GM23338 (cell line): ENCODE measurements at regions not wholly inside any gene's neighbourhood (a gene's known extent, or its start where the extent isn't known, plus 50 kb on each side); places are given as distances from the start of the nearest gene placed in this dataset.

Experiments
- ATAC-seq: fragments of 200-7000 bp; cut with Tn5 transposase; 3 replicates; pipeline ENCODE4 v1.9.1; 2020
- DNase-seq: peaks from one replicate; pipeline ENCODE4 v3.0.0-alpha.2; 2015; ENCODE audit warnings: low spot score
- H2AFZ ChIP-seq: fragments of 200-600 bp; sonication (generic); 2 replicates; pipeline ENCODE4 v1.8.0; 2016; ENCODE audit warnings: antibody characterized with exemption, mild to moderate bottlenecking, moderate library complexity
- H3F3A ChIP-seq: fragments of 200-600 bp; sonication (generic); replicated peaks from 2 replicates; pipeline ENCODE4 v1.8.0; 2017; ENCODE audit warnings: antibody characterized with exemption, mixed run types, low read depth
- H3K27ac ChIP-seq: fragments of 200-600 bp; sonication (generic); 2 replicates; pipeline ENCODE4 v1.6.1; 2016; ENCODE audit warnings: low read depth
- H3K27me3 ChIP-seq: fragments of 200-600 bp; sonication (generic); 2 replicates; pipeline ENCODE4 v1.8.0; 2016; ENCODE audit warnings: mild to moderate bottlenecking, mixed run types, moderate library complexity; ENCODE audit not compliant: insufficient read depth
- H3K36me3 ChIP-seq: fragments of 200-600 bp; sonication (generic); 2 replicates; pipeline ENCODE4 v1.8.0; 2016; ENCODE audit warnings: mild to moderate bottlenecking; ENCODE audit not compliant: insufficient read depth
- H3K4me1 ChIP-seq: fragments of 200-600 bp; sonication (generic); 2 replicates; pipeline ENCODE4 v1.8.0; 2016; ENCODE audit warnings: mild to moderate bottlenecking, moderate library complexity; ENCODE audit not compliant: insufficient read depth
- H3K4me2 ChIP-seq: fragments of 200-600 bp; sonication (generic); 2 replicates; pipeline ENCODE4 v1.7.1; 2017; ENCODE audit warnings: mixed run types
- H3K4me3 ChIP-seq: fragments of 200-600 bp; sonication (generic); 2 replicates; pipeline ENCODE4 v1.6.1; 2016; ENCODE audit warnings: mixed run types
- H3K79me2 ChIP-seq: fragments of 200-600 bp; sonication (generic); replicated peaks from 2 replicates; pipeline ENCODE4 v1.8.0; 2017; ENCODE audit warnings: mild to moderate bottlenecking; ENCODE audit not compliant: insufficient read depth
- H3K9me2 ChIP-seq: fragments of 200-600 bp; sonication (generic); 2 replicates; pipeline ENCODE4 v1.8.0; 2017; ENCODE audit not compliant: insufficient read depth
- H4K20me1 ChIP-seq: fragments of 200-600 bp; sonication (generic); replicated peaks from 2 replicates; pipeline ENCODE4 v1.8.0; 2017; ENCODE audit warnings: mild to moderate bottlenecking; ENCODE audit not compliant: insufficient read depth
- H3K27ac Mint-ChIP-seq: 2 replicates; pipeline ENCODE4 v1.8.0; 2020; ENCODE audit warnings: inconsistent platforms, mild to moderate bottlenecking, moderate library complexity, mixed read lengths
- H3K27me3 Mint-ChIP-seq: 3 replicates; pipeline ENCODE4 v1.8.0; 2022; ENCODE audit warnings: low read depth, mild to moderate bottlenecking, moderate library complexity, mixed read lengths, inconsistent platforms; ENCODE audit not compliant: insufficient read depth, poor library complexity
- H3K36me3 Mint-ChIP-seq: 3 replicates; pipeline ENCODE4 v1.8.0; 2021; ENCODE audit warnings: low read depth, mild to moderate bottlenecking, inconsistent platforms, moderate library complexity, mixed read lengths
- H3K4me1 Mint-ChIP-seq: 3 replicates; pipeline ENCODE4 v1.8.0; 2020; ENCODE audit warnings: mild to moderate bottlenecking, inconsistent platforms, mixed read lengths
- H3K4me3 Mint-ChIP-seq: 3 replicates; pipeline ENCODE4 v1.8.0; 2021; ENCODE audit warnings: moderate library complexity, mild to moderate bottlenecking, inconsistent platforms, mixed read lengths
- H3K9me3 Mint-ChIP-seq: 3 replicates; pipeline ENCODE4 v1.8.0; 2020; ENCODE audit warnings: moderate library complexity, mild to moderate bottlenecking, inconsistent platforms, mixed read lengths
- CREB1 ChIP-seq: fragments of 250-450 bp; sonication (Bioruptor Pico); IDR thresholded peaks from 2 replicates; pipeline ENCODE4 v1.5.0; 2020; ENCODE audit warnings: low read depth, mild to moderate bottlenecking, moderate library complexity
- CTCF ChIP-seq, 2 experiments: fragments of 200-600 bp in 1 of 2; sonication (generic) in 1 of 2; conservative IDR thresholded peaks; 2 replicates each; pipeline versions ENCODE4 v1.5.1 to v1.6.1; 2016 to 2017; ENCODE audit warnings: antibody characterized with exemption in 2 of 2, low read depth in 2 of 2, mild to moderate bottlenecking in 2 of 2, moderate library complexity in 1 of 2
- ETS1 ChIP-seq: IDR thresholded peaks from 2 replicates; pipeline ENCODE4 v1.6.1; 2016; ENCODE audit warnings: antibody characterized with exemption
- EZH2 ChIP-seq: fragments of 200-600 bp; sonication (generic); IDR thresholded peaks from one replicate; pipeline ENCODE4 v1.8.0; 2017; ENCODE audit warnings: antibody characterized with exemption, mild to moderate bottlenecking, low read depth; ENCODE audit not compliant: unreplicated experiment
- EZH2phosphoT487 ChIP-seq: fragments of 200-600 bp; sonication (generic); IDR thresholded peaks from one replicate; pipeline ENCODE4 v1.8.1; 2018; ENCODE audit warnings: antibody characterized with exemption; ENCODE audit not compliant: unreplicated experiment
- JUNB ChIP-seq: IDR thresholded peaks from one replicate; pipeline ENCODE4 v1.6.1; 2016; ENCODE audit warnings: antibody characterized with exemption; ENCODE audit not compliant: unreplicated experiment
- NANOG ChIP-seq: IDR thresholded peaks from 2 replicates; pipeline ENCODE4 v1.6.1; 2016; ENCODE audit warnings: antibody characterized with exemption, borderline replicate concordance
- POLR2AphosphoS5 ChIP-seq: IDR thresholded peaks from 2 replicates; pipeline ENCODE4 v1.6.1; 2016; ENCODE audit warnings: antibody characterized with exemption, low read depth
- STAT1 ChIP-seq: IDR thresholded peaks from one replicate; pipeline ENCODE4 v1.6.1; 2016; ENCODE audit warnings: antibody characterized with exemption; ENCODE audit not compliant: unreplicated experiment
- ZNF114 ChIP-seq: fragments of 250-450 bp; sonication (Bioruptor Pico); IDR thresholded peaks from 2 replicates; pipeline ENCODE4 v1.5.0; 2020; ENCODE audit warnings: mild to moderate bottlenecking, moderate library complexity
- ZNF331 ChIP-seq: fragments of 250-450 bp; sonication (Bioruptor Pico); IDR thresholded peaks from 2 replicates; pipeline ENCODE4 v1.5.0; 2020; ENCODE audit warnings: low read depth, mild to moderate bottlenecking, moderate library complexity
- ZNF462 ChIP-seq: fragments of 250-450 bp; sonication (Bioruptor Pico); IDR thresholded peaks from 2 replicates; pipeline ENCODE4 v1.5.0; 2020; ENCODE audit warnings: mild to moderate bottlenecking, moderate library complexity
- TF ChIP-seq, protein P1 (sequence below): IDR thresholded peaks from one replicate; pipeline ENCODE4 v1.6.1; 2018; ENCODE audit warnings: antibody characterized with exemption; ENCODE audit not compliant: unreplicated experiment

DNA sequence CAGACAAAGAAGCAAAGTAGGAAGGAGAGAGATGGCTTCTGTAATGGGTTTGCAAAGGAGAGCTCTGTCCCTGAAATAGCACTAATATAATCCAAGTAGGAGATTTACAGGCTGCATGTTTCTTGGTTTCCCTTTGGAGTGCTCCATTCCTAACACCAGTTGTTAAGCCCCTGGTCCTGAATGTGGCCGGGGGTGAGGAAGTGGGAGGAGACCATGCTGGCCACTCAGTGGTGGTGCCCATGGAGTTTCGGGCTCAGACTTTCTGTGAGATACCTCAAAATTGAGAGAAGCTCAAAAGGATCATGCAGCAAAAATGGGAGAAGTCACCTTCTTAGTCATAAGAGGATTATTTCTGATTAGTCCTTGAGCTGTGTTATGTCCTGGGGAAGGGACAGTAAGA is 88.5 kb downstream of the DAD1 start:
- H3K4me1 Mint-ChIP-seq, result peaks cover 6% of the 10 kb centered on the region

More for the DNA sequence above, 88.5 kb downstream of the DAD1 start:
- no peaks in the 10 kb centered on the region for H3K4me1 ChIP-seq
- Mint-ChIP-seq H3K4me3 (no peak overlapping the region), H3K9me3 (no peaks in the 10 kb centered on the region), H3K27ac (no peak overlapping the region), H3K36me3 (no peaks in the 10 kb centered on the region), H3K27me3 (peaks cover 2% of the 10 kb centered on the region)
- no peak for ATAC-seq
- H3K36me3 ChIP-seq, result no peaks in the 10 kb centered on the region
- no peak overlapping the region for H2AFZ ChIP-seq
- 0 out of 2 replicates have a peak, but pooled peaks cover 7% of the 10 kb centered on the region for H3K9me2 ChIP-seq
- DNase-seq, result no peak
- H3K4me2 ChIP-seq, result no peak overlapping the region
- no peaks in the 10 kb centered on the region for H3K27me3 ChIP-seq
- H4K20me1 ChIP-seq, result no peaks in the 10 kb centered on the region
- H3F3A ChIP-seq, result no peaks in the 10 kb centered on the region
- TF ChIP-seq ZNF114 (CRISPR knock-in tag) (no peak), ZNF331 (CRISPR knock-in tag) (no peak), EZH2phosphoT487 (no peak), STAT1 (no peak), EZH2 (no peak), JUNB (no peak), POLR2AphosphoS5 (no peak), CREB1 (no peak), ZNF462 (CRISPR knock-in tag) (no peak), NANOG (no peak), CTCF (conservative IDR thresholded peaks at IDR 0.05; ENCODE audit: low read depth in 2 of 2) (no peak), ETS1 (no peak)
- TF ChIP-seq, protein P1, sequence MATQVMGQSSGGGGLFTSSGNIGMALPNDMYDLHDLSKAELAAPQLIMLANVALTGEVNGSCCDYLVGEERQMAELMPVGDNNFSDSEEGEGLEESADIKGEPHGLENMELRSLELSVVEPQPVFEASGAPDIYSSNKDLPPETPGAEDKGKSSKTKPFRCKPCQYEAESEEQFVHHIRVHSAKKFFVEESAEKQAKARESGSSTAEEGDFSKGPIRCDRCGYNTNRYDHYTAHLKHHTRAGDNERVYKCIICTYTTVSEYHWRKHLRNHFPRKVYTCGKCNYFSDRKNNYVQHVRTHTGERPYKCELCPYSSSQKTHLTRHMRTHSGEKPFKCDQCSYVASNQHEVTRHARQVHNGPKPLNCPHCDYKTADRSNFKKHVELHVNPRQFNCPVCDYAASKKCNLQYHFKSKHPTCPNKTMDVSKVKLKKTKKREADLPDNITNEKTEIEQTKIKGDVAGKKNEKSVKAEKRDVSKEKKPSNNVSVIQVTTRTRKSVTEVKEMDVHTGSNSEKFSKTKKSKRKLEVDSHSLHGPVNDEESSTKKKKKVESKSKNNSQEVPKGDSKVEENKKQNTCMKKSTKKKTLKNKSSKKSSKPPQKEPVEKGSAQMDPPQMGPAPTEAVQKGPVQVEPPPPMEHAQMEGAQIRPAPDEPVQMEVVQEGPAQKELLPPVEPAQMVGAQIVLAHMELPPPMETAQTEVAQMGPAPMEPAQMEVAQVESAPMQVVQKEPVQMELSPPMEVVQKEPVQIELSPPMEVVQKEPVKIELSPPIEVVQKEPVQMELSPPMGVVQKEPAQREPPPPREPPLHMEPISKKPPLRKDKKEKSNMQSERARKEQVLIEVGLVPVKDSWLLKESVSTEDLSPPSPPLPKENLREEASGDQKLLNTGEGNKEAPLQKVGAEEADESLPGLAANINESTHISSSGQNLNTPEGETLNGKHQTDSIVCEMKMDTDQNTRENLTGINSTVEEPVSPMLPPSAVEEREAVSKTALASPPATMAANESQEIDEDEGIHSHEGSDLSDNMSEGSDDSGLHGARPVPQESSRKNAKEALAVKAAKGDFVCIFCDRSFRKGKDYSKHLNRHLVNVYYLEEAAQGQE, result no peak
- H3K79me2 ChIP-seq, result no peaks in the 10 kb centered on the region
- no peak overlapping the region for H3K27ac ChIP-seq
- no peak overlapping the region for H3K4me3 ChIP-seq
